Skin of body (tissue), 1 donor: ENCODE measurements at regions not wholly inside any gene's neighbourhood (a gene's known extent, or its start where the extent isn't known, plus 50 kb on each side); places are given as distances from the start of the nearest gene placed in this dataset.
"Not testable (repeated sequence)": the region's sequence is repeated elsewhere in the genome, so short reads cannot be mapped to it uniquely, and the experiment has no call there.

ENCODE experiments used
- DNase-seq: peaks from one replicate; lab custom pipeline; 2025; lab: John Stamatoyannopoulos, UW

DNA sequence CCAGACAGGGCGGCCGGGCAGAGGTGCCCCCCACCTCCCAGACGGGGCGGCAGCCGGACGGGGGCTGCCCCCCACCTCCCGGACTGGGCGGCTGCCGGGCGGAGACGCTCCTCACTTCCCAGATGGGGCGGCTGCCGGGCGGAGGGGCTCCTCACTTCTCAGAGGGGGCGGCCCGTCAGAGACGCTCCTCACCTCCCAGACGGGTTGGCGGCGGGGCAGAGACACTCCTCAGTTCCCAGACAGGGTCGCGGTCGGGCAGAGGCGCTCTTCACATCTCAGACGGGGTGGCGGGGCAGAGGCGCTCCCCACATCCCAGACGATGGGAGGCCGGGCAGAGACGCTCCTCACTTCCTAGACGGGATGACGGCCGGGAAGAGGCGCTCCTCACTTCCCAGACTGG lies 68.5 kb upstream of the GPC4 start:
- DNase-seq: not testable (repeated sequence)

DNA sequence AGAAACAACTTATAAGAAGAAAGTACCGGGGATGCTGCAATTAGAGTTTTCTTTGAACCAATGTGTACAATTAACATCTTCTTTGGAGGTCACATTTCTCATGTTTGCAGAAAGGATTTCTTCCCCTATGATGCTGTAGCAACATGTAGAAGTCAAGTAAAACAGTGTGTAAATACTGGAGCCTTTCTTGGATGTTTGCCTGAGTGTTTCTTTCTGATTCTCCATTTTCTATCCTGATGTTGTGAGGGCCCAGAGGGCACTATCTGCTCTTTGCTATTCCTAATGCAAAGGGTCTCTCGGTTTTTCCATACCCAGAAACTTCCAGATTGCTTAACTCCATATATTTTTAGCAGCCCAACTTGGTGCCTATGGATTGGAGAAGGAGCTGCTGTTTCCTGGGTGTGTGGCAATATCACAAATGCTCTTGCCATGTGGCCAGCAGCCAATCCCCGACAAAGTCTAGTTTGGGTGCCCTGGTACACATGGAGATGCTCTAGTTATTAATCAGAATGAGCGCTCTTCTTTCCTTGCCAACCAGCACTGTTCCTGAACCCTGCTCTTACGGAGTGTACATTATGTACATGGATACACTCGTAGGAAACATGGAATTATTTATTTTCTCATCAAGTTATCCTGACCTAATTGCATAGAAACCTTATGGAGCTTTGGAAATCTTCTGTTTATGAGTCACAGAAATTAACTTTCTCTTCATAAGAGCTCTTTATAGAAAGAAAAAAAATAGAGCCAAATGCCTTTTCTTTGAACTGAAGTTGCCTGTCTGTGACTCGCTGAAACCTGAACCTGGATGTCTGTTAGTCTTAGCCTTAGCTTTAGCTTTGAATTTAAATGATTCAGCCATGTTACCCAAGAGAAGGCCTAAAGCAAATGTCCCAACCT lies 67.0 kb upstream of the GPC4 start:
- DNase-seq: peak; percentile 32

- peak; percentile 14 for DNase-seq
Observed at GRCh38 chrX:133477986-133478385, 62.7 kb upstream of the GPC4 start.

GRCh38 chrX:133475953-133476352 lies 60.7 kb upstream of the GPC4 start:
- no peak for DNase-seq

- DNase-seq: no peak
Observed at GRCh38 chrX:133475521-133475920, 60.2 kb upstream of the GPC4 start.

DNA sequence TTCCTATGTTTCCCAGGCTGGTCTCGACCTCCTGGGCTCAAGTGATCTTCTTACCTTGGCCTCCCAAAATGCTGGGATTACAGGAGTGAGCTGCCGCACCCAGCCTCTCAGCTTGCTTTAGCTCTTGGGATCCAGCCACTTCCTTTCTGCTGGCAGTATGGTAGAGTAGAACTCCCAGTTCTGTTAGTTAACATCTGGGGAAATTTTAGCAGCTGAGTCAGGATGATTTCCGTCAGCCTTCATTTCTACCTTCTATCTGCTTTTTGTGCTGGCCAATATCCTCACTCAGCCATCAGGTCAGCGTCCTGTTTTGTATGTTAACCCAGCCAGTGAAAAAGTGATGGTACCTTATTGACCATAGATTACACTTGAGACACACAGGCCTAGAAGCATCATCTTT lies 59.3 kb upstream of the GPC4 start:
- DNase-seq: no peak

GRCh38 chrX:133473451-133473850 lies 58.2 kb upstream of the GPC4 start:
- no peak for DNase-seq

GRCh38 chrX:133468051-133468450 lies 52.8 kb upstream of the GPC4 start:
- no peak for DNase-seq

DNA sequence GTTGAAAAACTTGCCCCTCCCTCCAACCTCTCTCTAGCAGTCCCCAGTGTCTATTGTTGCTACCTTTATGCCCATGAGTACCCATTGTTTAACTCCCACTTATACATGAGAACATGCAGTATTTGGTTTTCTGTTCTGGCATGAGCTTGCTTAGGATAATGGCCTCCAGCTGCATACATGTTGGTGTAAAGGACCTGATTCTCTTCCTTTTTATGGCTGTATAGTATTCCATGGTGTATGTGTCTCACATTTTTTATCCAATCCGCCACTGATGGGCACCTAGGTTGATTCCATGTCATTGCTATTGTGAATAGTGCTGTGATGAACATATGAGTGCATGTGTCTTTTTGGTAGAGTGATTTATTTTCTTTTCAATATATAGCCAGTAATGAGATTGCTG lies 50.0 kb upstream of the GPC4 start:
- DNase-seq: no peak
